Neural progenitor cell (in vitro differentiated cells): ENCODE measurements at regions not wholly inside any gene's neighbourhood (a gene's known extent, or its start where the extent isn't known, plus 50 kb on each side); places are given as distances from the start of the nearest gene placed in this dataset.
A peak's percentile ranks its signal among the peaks of the same experiment; 100 is the strongest.

Source experiments
- DNase-seq: peaks from one replicate; pipeline ENCODE4 v3.0.0-alpha.2; 2016; ENCODE audit warnings: low spot score
- H2AFZ ChIP-seq: fragments of 200-600 bp; sonication (generic); replicated peaks from 2 replicates; pipeline ENCODE4 v1.6.1; 2016; ENCODE audit warnings: antibody characterized with exemption
- H3F3A ChIP-seq: fragments of 200-600 bp; sonication (generic); 2 replicates; pipeline ENCODE4 v1.6.1; 2016; ENCODE audit warnings: antibody characterized with exemption, low read depth
- H3K27ac ChIP-seq: fragments of 200-600 bp; sonication (generic); 2 replicates; pipeline ENCODE4 v1.5.1; 2016; ENCODE audit warnings: mild to moderate bottlenecking
- H3K27me3 ChIP-seq: fragments of 200-600 bp; sonication (generic); 2 replicates; pipeline ENCODE4 v1.6.1; 2016; ENCODE audit warnings: mild to moderate bottlenecking, moderate library complexity
- H3K36me3 ChIP-seq: fragments of 200-600 bp; sonication (generic); 2 replicates; pipeline ENCODE4 v1.5.1; 2016
- H3K4me1 ChIP-seq: fragments of 200-600 bp; sonication (generic); 2 replicates; pipeline ENCODE4 v1.6.1; 2016; ENCODE audit warnings: mixed run types
- H3K4me2 ChIP-seq: fragments of 200-600 bp; sonication (generic); 2 replicates; pipeline ENCODE4 v1.6.1; 2016
- H3K4me3 ChIP-seq: fragments of 200-600 bp; sonication (generic); 2 replicates; pipeline ENCODE4 v1.5.1; 2016
- H3K79me2 ChIP-seq: fragments of 200-600 bp; sonication (generic); 2 replicates; pipeline ENCODE4 v1.6.1; 2016; ENCODE audit warnings: low read depth
- H3K9ac ChIP-seq: fragments of 200-600 bp; sonication (generic); 2 replicates; pipeline ENCODE4 v1.6.1; 2016
- H3K9me3 ChIP-seq: fragments of 200-600 bp; sonication (generic); 2 replicates; pipeline ENCODE4 v1.5.1; 2016; ENCODE audit warnings: low read depth
- H4K20me1 ChIP-seq: fragments of 200-600 bp; sonication (generic); 2 replicates; pipeline ENCODE4 v1.6.1; 2016; ENCODE audit warnings: low read depth
- H3K27ac Mint-ChIP-seq: 3 replicates; pipeline ENCODE4 v1.8.0; 2021; ENCODE audit warnings: mixed read lengths
- H3K27me3 Mint-ChIP-seq: 2 replicates; pipeline ENCODE4 v1.8.0; 2022; ENCODE audit warnings: low read depth, mild to moderate bottlenecking, inconsistent platforms, moderate library complexity, mixed read lengths; ENCODE audit not compliant: insufficient read depth
- H3K36me3 Mint-ChIP-seq: 3 replicates; pipeline ENCODE4 v1.8.0; 2021; ENCODE audit warnings: mixed read lengths
- H3K4me1 Mint-ChIP-seq: 3 replicates; pipeline ENCODE4 v1.8.0; 2021; ENCODE audit warnings: mixed read lengths
- H3K4me3 Mint-ChIP-seq: 3 replicates; pipeline ENCODE4 v1.8.0; 2021; ENCODE audit warnings: mild to moderate bottlenecking, moderate library complexity, mixed read lengths
- H3K9me3 Mint-ChIP-seq: 3 replicates; pipeline ENCODE4 v1.8.0; 2020; ENCODE audit warnings: mixed read lengths
- EZH2 ChIP-seq: fragments of 200-600 bp; sonication (generic); IDR thresholded peaks from 2 replicates; pipeline ENCODE4 v1.6.1; 2017; ENCODE audit warnings: antibody characterized with exemption, mild to moderate bottlenecking, moderate library complexity
- EZH2phosphoT487 ChIP-seq: fragments of 200-600 bp; sonication (generic); IDR thresholded peaks from 2 replicates; pipeline ENCODE4 v1.6.1; 2017; ENCODE audit warnings: antibody characterized with exemption
- TF ChIP-seq, protein P1 (sequence below): fragments of 200-600 bp; sonication (generic); IDR thresholded peaks from 2 replicates; pipeline ENCODE4 v1.5.1; 2017; ENCODE audit warnings: antibody characterized with exemption, mild to moderate bottlenecking

- H2AFZ ChIP-seq, result no peak overlapping the region
- H3K27me3 ChIP-seq, result no peaks in the 10 kb centered on the region
- H3K9me3 Mint-ChIP-seq, result no peaks in the 10 kb centered on the region
- no peak overlapping the region for H3K27ac ChIP-seq
- H3K27ac Mint-ChIP-seq, result no peak overlapping the region
- no peaks in the 10 kb centered on the region for H3K9me3 ChIP-seq
- no peak for DNase-seq
- H3K9ac ChIP-seq, result no peak overlapping the region
- TF ChIP-seq, protein P1, sequence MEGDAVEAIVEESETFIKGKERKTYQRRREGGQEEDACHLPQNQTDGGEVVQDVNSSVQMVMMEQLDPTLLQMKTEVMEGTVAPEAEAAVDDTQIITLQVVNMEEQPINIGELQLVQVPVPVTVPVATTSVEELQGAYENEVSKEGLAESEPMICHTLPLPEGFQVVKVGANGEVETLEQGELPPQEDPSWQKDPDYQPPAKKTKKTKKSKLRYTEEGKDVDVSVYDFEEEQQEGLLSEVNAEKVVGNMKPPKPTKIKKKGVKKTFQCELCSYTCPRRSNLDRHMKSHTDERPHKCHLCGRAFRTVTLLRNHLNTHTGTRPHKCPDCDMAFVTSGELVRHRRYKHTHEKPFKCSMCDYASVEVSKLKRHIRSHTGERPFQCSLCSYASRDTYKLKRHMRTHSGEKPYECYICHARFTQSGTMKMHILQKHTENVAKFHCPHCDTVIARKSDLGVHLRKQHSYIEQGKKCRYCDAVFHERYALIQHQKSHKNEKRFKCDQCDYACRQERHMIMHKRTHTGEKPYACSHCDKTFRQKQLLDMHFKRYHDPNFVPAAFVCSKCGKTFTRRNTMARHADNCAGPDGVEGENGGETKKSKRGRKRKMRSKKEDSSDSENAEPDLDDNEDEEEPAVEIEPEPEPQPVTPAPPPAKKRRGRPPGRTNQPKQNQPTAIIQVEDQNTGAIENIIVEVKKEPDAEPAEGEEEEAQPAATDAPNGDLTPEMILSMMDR, result no peak
- TF ChIP-seq EZH2 (no peak), EZH2phosphoT487 (no peak)
- no peak overlapping the region for H3K4me3 Mint-ChIP-seq
- H3K4me1 Mint-ChIP-seq, result no peaks in the 10 kb centered on the region
- H3K36me3 ChIP-seq, result no peaks in the 10 kb centered on the region
- no peaks in the 10 kb centered on the region for H4K20me1 ChIP-seq
- H3K36me3 Mint-ChIP-seq, result no peaks in the 10 kb centered on the region
- no peaks in the 10 kb centered on the region for H3F3A ChIP-seq
- no peaks in the 10 kb centered on the region for H3K79me2 ChIP-seq
- H3K4me3 ChIP-seq, result no peak overlapping the region
- H3K4me1 ChIP-seq, result no peaks in the 10 kb centered on the region
- H3K4me2 ChIP-seq, result no peak overlapping the region
- no peaks in the 10 kb centered on the region for H3K27me3 Mint-ChIP-seq
Measured at GRCh38 chr2:61702088-61702467, 151.8 kb downstream of the FAM161A start.

- TF ChIP-seq EZH2, result no peak
- TF ChIP-seq, protein P1, result no peak
- no peak for TF ChIP-seq EZH2phosphoT487
- peaks cover 1% of the 10 kb centered on the region for H3F3A ChIP-seq
Measured at GRCh38 chr2:61700464-61700863, 153.4 kb downstream of the FAM161A start.

GRCh38 chr2:61694312-61695274, 156.4 kb upstream of the XPO1 start:
- Histone ChIP-seq H4K20me1 (no peaks in the 10 kb centered on the region), H3K4me2 (peak overlapping the region; percentile 77), H3F3A (peaks cover 11% of the 10 kb centered on the region), H3K9me3 (no peaks in the 10 kb centered on the region), H3K36me3 (no peaks in the 10 kb centered on the region), H3K79me2 (no peaks in the 10 kb centered on the region), H3K4me3 (peak overlapping the region; percentile 69), H3K27ac (no peak overlapping the region), H3K4me1 (peaks cover 5% of the 10 kb centered on the region), H3K27me3 (no peaks in the 10 kb centered on the region), H3K9ac (no peak overlapping the region), H2AFZ (peak overlapping the region; percentile 100)
- Mint-ChIP-seq H3K4me3 (peak overlapping the region; percentile 85), H3K36me3 (no peaks in the 10 kb centered on the region), H3K4me1 (peaks cover 4% of the 10 kb centered on the region), H3K27ac (no peak overlapping the region), H3K9me3 (no peaks in the 10 kb centered on the region), H3K27me3 (peaks cover 2% of the 10 kb centered on the region)
- TF ChIP-seq, protein P1, result peak; percentile 70
- TF ChIP-seq EZH2 (no peak), EZH2phosphoT487 (no peak)
- DNase-seq, result peak; percentile 96

More at GRCh38 chr2:61700464-61700863, 153.4 kb downstream of the FAM161A start:
- H3K9ac ChIP-seq, result no peak overlapping the region
- no peak overlapping the region for H3K4me2 ChIP-seq
- H3K27ac Mint-ChIP-seq, result no peak overlapping the region
- no peaks in the 10 kb centered on the region for H3K36me3 ChIP-seq
- no peaks in the 10 kb centered on the region for H3K9me3 Mint-ChIP-seq
- no peak for DNase-seq
- no peak overlapping the region for H3K4me3 ChIP-seq
- no peak overlapping the region for H2AFZ ChIP-seq
- H3K4me1 ChIP-seq, result no peaks in the 10 kb centered on the region
- no peaks in the 10 kb centered on the region for H4K20me1 ChIP-seq
- no peaks in the 10 kb centered on the region for H3K27me3 ChIP-seq
- H3K9me3 ChIP-seq, result no peaks in the 10 kb centered on the region
- no peaks in the 10 kb centered on the region for H3K27me3 Mint-ChIP-seq
- no peak overlapping the region for H3K4me3 Mint-ChIP-seq
- no peaks in the 10 kb centered on the region for H3K79me2 ChIP-seq
- no peaks in the 10 kb centered on the region for H3K4me1 Mint-ChIP-seq
- no peaks in the 10 kb centered on the region for H3K36me3 Mint-ChIP-seq
- no peak overlapping the region for H3K27ac ChIP-seq
